Ovary (tissue), 3 donors: ENCODE measurements at regions not wholly inside any gene's neighbourhood (a gene's known extent, or its start where the extent isn't known, plus 50 kb on each side); places are given as distances from the start of the nearest gene placed in this dataset.

Source experiments
- CTCF ChIP-seq, 3 donors: fragments of 450-650 bp in 2 of 3; fragments of 200-600 bp in 1 of 3; IDR thresholded peaks; one replicate each; pipeline versions ENCODE4 v1.5.1 to v1.8.0; 2016 to 2022; ENCODE audit warnings: antibody characterized with exemption in 3 of 3, mild to moderate bottlenecking in 1 of 3
- EP300 ChIP-seq: sonication (generic); formaldehyde crosslinking; IDR thresholded peaks from one replicate; pipeline ENCODE4 v1.6.1; 2017; ENCODE audit warnings: antibody characterized with exemption
- POLR2A ChIP-seq: fragments of 450-650 bp; IDR thresholded peaks from one replicate; pipeline ENCODE4 v1.6.1; 2017; ENCODE audit warnings: antibody characterized with exemption, mild to moderate bottlenecking, moderate library complexity
- donor health status: DM: no; HTN: no; CAD: no.

GRCh38 chrX:10739426-10739825 lies 119.0 kb upstream of the MID1 start:
- TF ChIP-seq POLR2A, result no peak
- TF ChIP-seq CTCF (IDR thresholded peaks at IDR 0.05), result no peak
- TF ChIP-seq EP300, result no peak
